Esophagus squamous epithelium (tissue), 4 donors: ENCODE measurements at regions not wholly inside any gene's neighbourhood (a gene's known extent, or its start where the extent isn't known, plus 50 kb on each side); places are given as distances from the start of the nearest gene placed in this dataset.

Experiments used
- CTCF ChIP-seq, 6 experiments: fragments of 450-650 bp in 4 of 6; fragments of 200-600 bp in 2 of 6; sonication (generic) in 2 of 6; IDR thresholded peaks; one replicate each; pipeline ENCODE4 v1.5.1; 2016 to 2019; ENCODE audit warnings: antibody characterized with exemption in 6 of 6, mild to moderate bottlenecking in 4 of 6, moderate library complexity in 4 of 6
- POLR2A ChIP-seq, 4 donors: fragments of 450-650 bp; IDR thresholded peaks; one replicate each; pipeline ENCODE4 v1.6.1; 2017; ENCODE audit warnings: antibody characterized with exemption in 4 of 4, mild to moderate bottlenecking in 4 of 4, moderate library complexity in 3 of 4

- TF ChIP-seq CTCF (IDR thresholded peaks at IDR 0.05) (no peak), POLR2A (IDR thresholded peaks at IDR 0.05) (no peak)
Observed at GRCh38 chr7:89401690-89402089, 606.2 kb upstream of the TEX47 start.
